AG04450 (cell line): ENCODE measurements at regions not wholly inside any gene's neighbourhood (a gene's known extent, or its start where the extent isn't known, plus 50 kb on each side); places are given as distances from the start of the nearest gene placed in this dataset.

Experiments
- CTCF ChIA-PET: fragments of 300-600, 350-600 bp; formaldehyde crosslinking; extraction: SDS; loops from one replicate; lab custom pipeline; 2022; ENCODE audit warnings: antibody characterized with exemption, inconsistent platforms; lab: Charles Lee
- POLR2A ChIA-PET: fragments of 350-600 bp; formaldehyde crosslinking; extraction: SDS; loops from one replicate; lab custom pipeline; 2021; ENCODE audit warnings: antibody characterized with exemption, inconsistent platforms; lab: Yijun Ruan, JAX
- DNase-seq: peaks from one replicate; pipeline ENCODE4 v3.0.0-alpha.2; 2011; ENCODE audit warnings: low read depth, low spot score
- H3K27ac ChIP-seq: one replicate; pipeline ENCODE4 v1.5.1; 2012; ENCODE audit warnings: low read depth, low read length, control low read depth
- H3K27me3 ChIP-seq: one replicate; pipeline ENCODE4 v1.6.0; 2012; ENCODE audit warnings: low read length; ENCODE audit not compliant: control insufficient read depth, insufficient read depth
- H3K4me3 ChIP-seq: 2 replicates; pipeline ENCODE4 v1.5.1; 2011; ENCODE audit warnings: mild to moderate bottlenecking, low read depth, low read length, control low read depth
- H3K9me3 ChIP-seq: 2 replicates; pipeline ENCODE4 v1.5.1; 2012; ENCODE audit warnings: low read length; ENCODE audit not compliant: control insufficient read depth, insufficient read depth
- CTCF ChIP-seq: IDR thresholded peaks from 2 replicates; pipeline ENCODE4 v1.5.1; 2011; ENCODE audit warnings: low read depth, low read length, control low read depth, inconsistent platforms

GRCh38 chr2:12343141-12343540 lies 373.6 kb upstream of the TRIB2 start:
- TF ChIP-seq CTCF: no peak
- Histone ChIP-seq H3K4me3 (no peak overlapping the region), H3K27ac (no peak overlapping the region), H3K9me3 (no peaks in the 10 kb centered on the region), H3K27me3 (no peaks in the 10 kb centered on the region)
- DNase-seq: no peak
- POLR2A ChIA-PET: no interaction called here
- CTCF ChIA-PET: no interaction called here

GRCh38 chr2:12347066-12347493 lies 369.7 kb upstream of the TRIB2 start:
- no peak for DNase-seq
- no peak overlapping the region for H3K27ac ChIP-seq
- no peaks in the 10 kb centered on the region for H3K9me3 ChIP-seq
- no peaks in the 10 kb centered on the region for H3K27me3 ChIP-seq
- ChIA-PET POLR2A (no interaction called here), CTCF (no interaction called here)
- no peak overlapping the region for H3K4me3 ChIP-seq
- TF ChIP-seq CTCF: no peak

GRCh38 chr2:12348216-12348615 lies 368.5 kb upstream of the TRIB2 start:
- no peak for DNase-seq
- ChIA-PET POLR2A (no interaction called here), CTCF (no interaction called here)
- no peaks in the 10 kb centered on the region for H3K27me3 ChIP-seq
- no peak for TF ChIP-seq CTCF
- H3K9me3 ChIP-seq: no peaks in the 10 kb centered on the region
- H3K4me3 ChIP-seq: no peak overlapping the region
- no peak overlapping the region for H3K27ac ChIP-seq

GRCh38 chr2:12350821-12351220 lies 365.9 kb upstream of the TRIB2 start:
- Histone ChIP-seq H3K4me3 (no peak overlapping the region), H3K27ac (no peak overlapping the region), H3K27me3 (no peaks in the 10 kb centered on the region), H3K9me3 (no peaks in the 10 kb centered on the region)
- DNase-seq: no peak
- no peak for TF ChIP-seq CTCF
- ChIA-PET CTCF (interaction anchor here (1.6 kb wide), 1 partner anchor 29 kb away, joined by 3 read pairs; no protein-coding TSS in a partner anchor), POLR2A (no interaction called here)

- POLR2A ChIA-PET: interaction anchor here (1.0 kb wide), 1 partner anchor 364 kb away, joined by 4 read pairs; the partner anchor contains the start of gene TRIB2
- no peak for DNase-seq
- no peak overlapping the region for H3K4me3 ChIP-seq
- TF ChIP-seq CTCF: no peak
- H3K27me3 ChIP-seq: no peaks in the 10 kb centered on the region
- H3K9me3 ChIP-seq: no peaks in the 10 kb centered on the region
- no peak overlapping the region for H3K27ac ChIP-seq
- CTCF ChIA-PET: interaction anchor here (0.5 kb wide), 1 partner anchor 606 kb away, joined by 3 read pairs; the partner anchor contains the start of gene LPIN1
Observed at GRCh38 chr2:12352889-12353288, 363.8 kb upstream of the TRIB2 start.
